A673 (cell line): ENCODE measurements at regions not wholly inside any gene's neighbourhood (a gene's known extent, or its start where the extent isn't known, plus 50 kb on each side); places are given as distances from the start of the nearest gene placed in this dataset.

Source experiments
- BruUV-seq: library from RNA; stranded (reverse); fragments of 400-500 nt; replicated peaks from 2 replicates; lab custom pipeline; 2021; lab: Mats Ljungman, UMichigan
- CTCF ChIA-PET: fragments of 300-600 bp; sonication (Branson Sonifier 250); formaldehyde crosslinking; loops from one replicate; lab custom pipeline; 2022; ENCODE audit warnings: antibody characterized with exemption; lab: Charles Lee
- POLR2A ChIA-PET: fragments of 300-600 bp; sonication (Branson Sonifier 250); formaldehyde crosslinking; loops from one replicate; lab custom pipeline; 2022; ENCODE audit warnings: antibody characterized with exemption; ENCODE audit not compliant: low non-redundant PET; lab: Charles Lee
- DNase-seq: peaks from one replicate; pipeline ENCODE4 v3.0.0-alpha.2; 2015; ENCODE audit warnings: low spot score
- H3K27ac ChIP-seq: fragments of 200-600 bp; sonication (generic); 2 replicates; pipeline ENCODE4 v1.5.1; 2016; ENCODE audit warnings: mixed run types, low read depth, mild to moderate bottlenecking, mixed read lengths, antibody characterized with exemption, low read length; ENCODE audit not compliant: poor library complexity, severe bottlenecking
- H3K27me3 ChIP-seq: fragments of 200-600 bp; sonication (generic); replicated peaks from 2 replicates; pipeline ENCODE4 v1.6.1; 2017; ENCODE audit warnings: mixed run types, low read depth, mild to moderate bottlenecking, mixed read lengths, antibody characterized with exemption, low read length; ENCODE audit not compliant: insufficient read depth, poor library complexity
- H3K36me3 ChIP-seq: fragments of 200-600 bp; sonication (generic); 2 replicates; pipeline ENCODE4 v1.6.1; 2016; ENCODE audit warnings: mixed run types, mild to moderate bottlenecking, mixed read lengths, antibody characterized with exemption, low read length; ENCODE audit not compliant: insufficient read depth, poor library complexity, severe bottlenecking
- H3K4me1 ChIP-seq: fragments of 200-600 bp; sonication (generic); 2 replicates; pipeline ENCODE4 v1.6.1; 2017; ENCODE audit warnings: mixed run types, mild to moderate bottlenecking, mixed read lengths, antibody characterized with exemption, low read length; ENCODE audit not compliant: insufficient read depth, poor library complexity, severe bottlenecking
- H3K4me3 ChIP-seq: fragments of 200-600 bp; sonication (generic); 2 replicates; pipeline ENCODE4 v1.5.1; 2016; ENCODE audit warnings: low read depth, mixed run types, mild to moderate bottlenecking, mixed read lengths, low read length; ENCODE audit not compliant: poor library complexity, severe bottlenecking
- H3K9me3 ChIP-seq: fragments of 200-600 bp; sonication (generic); 2 replicates; pipeline ENCODE4 v1.6.1; 2016; ENCODE audit warnings: mixed run types, low read depth, mild to moderate bottlenecking, mixed read lengths, antibody characterized with exemption, low read length; ENCODE audit not compliant: poor library complexity, severe bottlenecking
- EZH2 ChIP-seq: fragments of 200-600 bp; sonication (generic); IDR thresholded peaks from 2 replicates; pipeline ENCODE4 v1.6.1; 2017; ENCODE audit warnings: borderline replicate concordance, low read depth, mild to moderate bottlenecking, mixed read lengths, antibody characterized with exemption, low read length; ENCODE audit not compliant: poor library complexity, severe bottlenecking
- intact Hi-C: fragments of 100-400 bp; cut with micrococcal nuclease; formaldehyde crosslinking; loops from one replicate; pipeline ENCODE4 v1.10.0; 2022; ENCODE audit not compliant: unreplicated experiment
- TF ChIP-seq, protein P1 (sequence below): fragments of 300-800, 200-600 bp; sonication (generic); conservative IDR thresholded peaks from 2 replicates; pipeline ENCODE4 v1.5.1; 2017; ENCODE audit warnings: low read depth, mild to moderate bottlenecking, antibody characterized with exemption, low read length, moderate library complexity, mixed read lengths

DNA sequence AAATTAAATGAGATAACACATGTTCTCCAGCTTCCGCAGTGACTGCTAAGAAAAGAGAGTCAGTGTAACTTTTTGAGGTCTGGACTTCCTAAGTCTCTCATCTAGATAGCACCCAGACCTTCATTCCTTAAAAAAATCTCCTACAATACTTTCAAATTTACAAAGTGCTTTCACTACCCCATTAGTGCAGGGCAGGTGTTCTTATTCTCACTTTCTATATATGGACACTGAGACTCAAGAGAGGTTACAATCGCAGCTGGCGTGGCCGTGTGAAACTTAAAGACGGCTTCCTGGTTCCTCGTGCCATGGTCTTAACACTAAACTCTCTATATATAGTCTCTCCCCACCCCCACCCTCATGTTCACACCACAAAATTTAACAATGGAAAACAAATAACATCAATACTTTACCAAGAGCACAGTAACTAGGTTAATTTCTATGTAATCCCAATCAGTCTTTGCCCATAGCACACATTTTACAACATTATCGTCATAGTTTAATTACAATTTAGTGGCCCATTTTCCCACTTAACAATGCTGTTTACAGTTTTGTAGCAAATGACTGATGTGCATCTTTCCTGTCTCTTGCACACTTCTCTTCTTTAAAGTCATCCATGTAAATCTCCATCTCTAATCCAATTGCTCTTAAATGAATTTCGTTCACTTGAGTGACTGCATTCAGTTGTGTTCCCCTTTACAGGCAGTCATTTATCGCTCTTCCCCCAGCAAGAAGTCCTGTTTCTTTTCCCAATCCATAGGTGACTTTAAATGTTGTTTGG, 78.8 kb upstream of the ARID1B start:
- DNase-seq = peak; percentile 41
- BruUV-seq = no TSS peak
- no peak overlapping the region for H3K27ac ChIP-seq
- no peaks in the 10 kb centered on the region for H3K36me3 ChIP-seq
- no peaks in the 10 kb centered on the region for H3K9me3 ChIP-seq
- H3K4me3 ChIP-seq = no peak overlapping the region
- POLR2A ChIA-PET = no interaction called here
- H3K27me3 ChIP-seq = peaks cover 8% of the 10 kb centered on the region
- CTCF ChIA-PET = no interaction called here
- H3K4me1 ChIP-seq = no peaks in the 10 kb centered on the region
- no peak for TF ChIP-seq EZH2
- TF ChIP-seq, protein P1, sequence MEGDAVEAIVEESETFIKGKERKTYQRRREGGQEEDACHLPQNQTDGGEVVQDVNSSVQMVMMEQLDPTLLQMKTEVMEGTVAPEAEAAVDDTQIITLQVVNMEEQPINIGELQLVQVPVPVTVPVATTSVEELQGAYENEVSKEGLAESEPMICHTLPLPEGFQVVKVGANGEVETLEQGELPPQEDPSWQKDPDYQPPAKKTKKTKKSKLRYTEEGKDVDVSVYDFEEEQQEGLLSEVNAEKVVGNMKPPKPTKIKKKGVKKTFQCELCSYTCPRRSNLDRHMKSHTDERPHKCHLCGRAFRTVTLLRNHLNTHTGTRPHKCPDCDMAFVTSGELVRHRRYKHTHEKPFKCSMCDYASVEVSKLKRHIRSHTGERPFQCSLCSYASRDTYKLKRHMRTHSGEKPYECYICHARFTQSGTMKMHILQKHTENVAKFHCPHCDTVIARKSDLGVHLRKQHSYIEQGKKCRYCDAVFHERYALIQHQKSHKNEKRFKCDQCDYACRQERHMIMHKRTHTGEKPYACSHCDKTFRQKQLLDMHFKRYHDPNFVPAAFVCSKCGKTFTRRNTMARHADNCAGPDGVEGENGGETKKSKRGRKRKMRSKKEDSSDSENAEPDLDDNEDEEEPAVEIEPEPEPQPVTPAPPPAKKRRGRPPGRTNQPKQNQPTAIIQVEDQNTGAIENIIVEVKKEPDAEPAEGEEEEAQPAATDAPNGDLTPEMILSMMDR = no peak
- intact Hi-C loops = no loop called here

DNA sequence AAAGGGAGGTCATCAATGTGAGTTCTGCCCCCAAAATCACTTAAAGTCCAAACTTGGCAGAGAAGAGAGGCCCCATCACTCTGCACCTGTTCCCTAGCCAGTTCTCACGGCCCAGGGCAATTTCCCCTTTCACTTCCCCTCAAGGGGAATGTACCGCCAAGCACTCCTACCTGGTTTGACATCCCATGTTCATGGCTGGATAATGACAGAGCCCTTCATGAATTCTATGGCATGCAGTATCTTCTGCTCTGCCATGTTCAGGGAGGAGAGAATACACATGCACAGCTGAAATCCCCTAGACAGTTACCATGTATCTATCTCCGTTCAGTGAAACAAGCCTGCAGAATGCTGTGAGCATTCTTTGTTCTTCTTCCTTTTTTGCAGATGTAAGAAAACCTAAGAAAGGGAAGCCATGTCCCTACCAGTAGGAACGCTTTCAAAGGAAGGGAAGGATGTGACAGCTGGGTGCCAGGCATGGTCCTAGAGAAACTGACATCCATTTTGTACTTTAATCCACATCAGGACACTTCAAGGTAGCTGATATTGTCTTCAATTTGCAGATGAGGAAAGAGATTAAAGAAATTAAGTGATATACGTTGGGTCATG, 79.8 kb upstream of the ARID1B start:
- POLR2A ChIA-PET = no interaction called here
- intact Hi-C loops = no loop called here
- TF ChIP-seq, protein P1 = no peak
- TF ChIP-seq EZH2 = no peak
- H3K4me3 ChIP-seq = no peak overlapping the region
- CTCF ChIA-PET = no interaction called here
- no peaks in the 10 kb centered on the region for H3K4me1 ChIP-seq
- no peaks in the 10 kb centered on the region for H3K9me3 ChIP-seq
- no peak for DNase-seq
- H3K27me3 ChIP-seq = peaks cover 8% of the 10 kb centered on the region
- no peaks in the 10 kb centered on the region for H3K36me3 ChIP-seq
- no peak overlapping the region for H3K27ac ChIP-seq
- BruUV-seq = no TSS peak

DNA sequence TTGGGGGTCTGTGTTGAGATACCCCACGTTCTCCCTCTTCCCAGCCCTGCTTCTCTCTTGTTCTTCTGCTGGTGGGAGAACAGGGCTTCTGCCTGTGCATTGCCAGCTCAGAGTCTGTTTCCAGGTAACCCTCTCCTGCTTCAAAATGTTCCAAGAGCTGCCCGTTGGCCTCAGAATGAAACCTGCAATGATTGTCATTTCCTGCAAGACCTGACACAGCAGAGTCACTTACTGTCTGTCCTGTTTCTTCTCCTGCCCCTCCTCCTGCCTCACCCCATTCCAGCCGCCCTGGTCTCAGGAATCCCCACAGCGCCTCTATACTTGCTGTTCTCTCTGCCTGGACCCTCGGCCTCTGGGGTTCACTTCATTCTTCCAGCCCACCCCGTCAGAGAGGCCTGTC, 81.4 kb upstream of the ARID1B start:
- intact Hi-C loops = no loop called here
- H3K4me1 ChIP-seq = no peaks in the 10 kb centered on the region
- BruUV-seq = no TSS peak
- H3K9me3 ChIP-seq = no peaks in the 10 kb centered on the region
- no peak for TF ChIP-seq EZH2
- TF ChIP-seq, protein P1 = no peak
- peaks cover 8% of the 10 kb centered on the region for H3K27me3 ChIP-seq
- POLR2A ChIA-PET = no interaction called here
- DNase-seq = no peak
- no peak overlapping the region for H3K4me3 ChIP-seq
- no peaks in the 10 kb centered on the region for H3K36me3 ChIP-seq
- CTCF ChIA-PET = no interaction called here
- H3K27ac ChIP-seq = no peak overlapping the region
